ENCODE measurements at regions not wholly inside any gene's neighbourhood (a gene's known extent, or its start where the extent isn't known, plus 50 kb on each side); places are given as distances from the start of the nearest gene placed in this dataset.

DNA sequence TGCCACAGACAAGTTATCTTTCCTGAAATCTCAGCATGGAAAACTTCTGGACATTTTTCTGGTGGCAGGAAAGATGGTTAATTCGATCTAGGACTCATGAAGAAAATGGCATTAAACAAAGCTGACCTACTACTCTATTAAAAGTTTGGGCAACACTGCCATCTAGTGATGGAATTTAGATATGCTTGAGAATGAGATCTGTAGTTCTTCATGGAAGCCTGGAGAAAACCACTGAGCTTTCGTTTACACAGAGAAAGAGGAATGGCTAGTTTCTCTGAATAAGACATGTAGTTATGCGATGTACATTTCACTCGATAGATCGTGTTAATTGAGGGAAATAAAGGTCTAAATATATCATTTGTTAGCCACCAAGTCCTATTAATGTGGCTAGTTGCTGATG, 51.7 kb upstream of the CHRDL1 start:
- ChIA-PET POLR2A (no interaction called here), CTCF (interaction anchor here (0.9 to 2.2 kb wide), 3 partner anchors 8 to 12 kb away, joined by 3 to 5 read pairs (median 4); no protein-coding TSS in a partner anchor)
- Mint-ChIP-seq H3K9me3 (peaks cover 0 to 1% (median 0%) of the 10 kb centered on the region in 11 donors), H3K4me1 (peaks cover 0 to 2% (median 0%) of the 10 kb centered on the region in 7 donors), H3K4me3 (no peak overlapping the region), H3K27ac (peak overlapping the region in 1 of 9 donors; percentile 75), H3K27me3 (peaks cover 0 to 5% (median 0%) of the 10 kb centered on the region in 5 donors), H3K36me3 (no peaks in the 10 kb centered on the region)
- Histone ChIP-seq H3K4me1 (ENCODE audit: control insufficient read depth in 2 of 2, insufficient read depth in 2 of 2, low read length in 2 of 2) (no peaks in the 10 kb centered on the region), H3K27me3 (ENCODE audit: control insufficient read depth in 2 of 2, insufficient read depth in 2 of 2, low read length in 2 of 2) (no peaks in the 10 kb centered on the region), H3K27ac (ENCODE audit: low read depth, low read length) (no peak overlapping the region), H3K4me3 (ENCODE audit: low read length) (no peak overlapping the region), H3K9me3 (ENCODE audit: control insufficient read depth in 2 of 3, low read length in 3 of 3) (no peaks in the 10 kb centered on the region), H3K36me3 (ENCODE audit: control insufficient read depth in 2 of 3, insufficient read depth in 3 of 3, low read length in 3 of 3) (no peaks in the 10 kb centered on the region)
- ATAC-seq (peak; percentile 61), DNase-seq (peak in 6 of 9 donors; percentile 15 to 53 (median 44))
- intact Hi-C loops (cut with micrococcal nuclease), result loop anchor here (1.0 to 5.0 kb wide), 4 partner anchors 395 to 1135 kb away; no protein-coding TSS in a partner anchor

DNA sequence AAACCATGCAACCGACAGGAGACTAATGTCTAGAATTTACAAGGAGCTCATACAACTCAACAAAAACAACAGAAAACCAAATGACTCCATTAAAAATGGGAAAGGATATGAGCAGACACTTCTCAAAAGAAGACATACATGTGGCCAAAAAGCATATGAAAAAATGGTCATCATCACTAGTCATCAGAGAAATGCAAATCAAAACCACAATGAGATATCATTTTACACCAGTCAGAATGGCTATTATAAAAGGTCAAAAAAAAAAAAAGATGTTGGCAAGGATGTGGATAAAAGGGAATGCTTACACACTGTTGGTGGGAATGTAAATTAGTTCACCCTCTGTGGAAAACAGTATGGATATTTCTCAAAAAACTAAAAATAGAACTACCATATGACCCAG, 50.5 kb upstream of the CHRDL1 start:
- ChIA-PET CTCF (interaction anchor here (2.2 kb wide), 1 partner anchor 13 kb away, joined by 5 read pairs; no protein-coding TSS in a partner anchor), POLR2A (no interaction called here)
- Mint-ChIP-seq H3K36me3 (no peaks in the 10 kb centered on the region), H3K4me3 (no peak overlapping the region), H3K27me3 (peaks cover 0 to 5% (median 0%) of the 10 kb centered on the region in 5 donors), H3K27ac (no peak overlapping the region), H3K4me1 (peaks cover 0 to 2% (median 0%) of the 10 kb centered on the region in 7 donors), H3K9me3 (peaks cover 0 to 1% (median 0%) of the 10 kb centered on the region in 11 donors)
- Histone ChIP-seq H3K36me3 (ENCODE audit: control insufficient read depth in 2 of 3, insufficient read depth in 3 of 3, low read length in 3 of 3) (no peaks in the 10 kb centered on the region), H3K4me1 (ENCODE audit: control insufficient read depth in 2 of 2, insufficient read depth in 2 of 2, low read length in 2 of 2) (no peaks in the 10 kb centered on the region), H3K9me3 (ENCODE audit: control insufficient read depth in 2 of 3, low read length in 3 of 3) (no peaks in the 10 kb centered on the region), H3K27ac (ENCODE audit: low read depth, low read length) (no peak overlapping the region), H3K4me3 (ENCODE audit: low read length) (no peak overlapping the region), H3K27me3 (ENCODE audit: control insufficient read depth in 2 of 2, insufficient read depth in 2 of 2, low read length in 2 of 2) (no peaks in the 10 kb centered on the region)
- no peak for DNase-seq
- intact Hi-C loops (cut with micrococcal nuclease), result loop anchor here (5.0 kb wide), 3 partner anchors 396 to 1134 kb away; no protein-coding TSS in a partner anchor
- ATAC-seq, result no peak
